GM12878 (cell line): ENCODE measurements at regions not wholly inside any gene's neighbourhood (a gene's known extent, or its start where the extent isn't known, plus 50 kb on each side); places are given as distances from the start of the nearest gene placed in this dataset.

Experiments used
- ATAC-seq: fragments of 200-7000 bp; cut with Tn5 transposase; 3 replicates; pipeline ENCODE4 v1.9.1; 2020; ENCODE audit warnings: mild to moderate bottlenecking, moderate library complexity
- BruUV-seq: library from RNA; stranded (reverse); fragments of 400-500 nt; replicated peaks from 2 replicates; lab custom pipeline; 2021; lab: Mats Ljungman, UMichigan
- CTCF ChIA-PET: fragments of 300-600 bp; sonication (Branson Sonifier 250); formaldehyde crosslinking; extraction: SDS; loops from one replicate; lab custom pipeline; 2021; ENCODE audit warnings: inconsistent platforms; lab: Yijun Ruan, JAX
- POLR2A ChIA-PET: fragments of 350-600 bp; formaldehyde crosslinking; extraction: SDS; loops from one replicate; lab custom pipeline; 2021; ENCODE audit warnings: inconsistent platforms; lab: Charles Lee
- RAD21 ChIA-PET: fragments of 300-600 bp; sonication (Branson Sonifier 250); formaldehyde crosslinking; loops from one replicate; lab custom pipeline; 2023; ENCODE audit warnings: antibody characterized with exemption; ENCODE audit not compliant: unreplicated experiment; lab: Charles Lee
- SMC1A ChIA-PET: fragments of 300-600 bp; sonication (Branson Sonifier 250); formaldehyde crosslinking; loops from one replicate; lab custom pipeline; 2023; ENCODE audit not compliant: unreplicated experiment, uncharacterized antibody; lab: Charles Lee
- DNase-seq: peaks from one replicate; pipeline ENCODE4 v3.0.0-alpha.2; 2011; ENCODE audit warnings: low read depth, low spot score
- FAIRE-seq: peaks from 3 replicates; lab custom pipeline; 2011; peaks lifted over from hg19 to GRCh38; lab: Jason Lieb, UNC
- H2AFZ ChIP-seq: 2 replicates; pipeline ENCODE4 v1.6.0; 2011; ENCODE audit warnings: low read depth, low read length, control low read depth; ENCODE audit not compliant: control insufficient read depth
- H3K27ac ChIP-seq: 2 replicates; pipeline ENCODE4 v1.5.1; 2011; ENCODE audit warnings: control low read depth; ENCODE audit not compliant: control insufficient read depth, insufficient read depth
- H3K27me3 ChIP-seq, 2 experiments: replicated peaks in 1 of 2; 2 replicates each; pipeline versions ENCODE4 v1.6.0 to v1.6.1; 2011; ENCODE audit warnings: low read length in 1 of 2; ENCODE audit not compliant: control insufficient read depth in 2 of 2, insufficient read depth in 2 of 2
- H3K36me3 ChIP-seq, 2 experiments: 2 replicates each; pipeline ENCODE4 v1.5.1; 2011; ENCODE audit warnings: low read length in 1 of 2; ENCODE audit not compliant: control insufficient read depth in 2 of 2, insufficient read depth in 2 of 2
- H3K4me1 ChIP-seq: 2 replicates; pipeline ENCODE4 v1.6.1; 2011; ENCODE audit warnings: mild to moderate bottlenecking, low read length, moderate library complexity, mixed read lengths; ENCODE audit not compliant: control insufficient read depth, insufficient read depth
- H3K4me2 ChIP-seq: 2 replicates; pipeline ENCODE4 v1.6.0; 2011; ENCODE audit warnings: control low read depth; ENCODE audit not compliant: control insufficient read depth, insufficient read depth
- H3K4me3 ChIP-seq: fragments of 200-600 bp; sonication (generic); 2 replicates; pipeline ENCODE4 v1.5.1; 2016
- H3K79me2 ChIP-seq: 2 replicates; pipeline ENCODE4 v1.6.0; 2011; ENCODE audit warnings: low read length; ENCODE audit not compliant: control insufficient read depth, insufficient read depth
- H3K9ac ChIP-seq: 2 replicates; pipeline ENCODE4 v1.8.0; 2011; ENCODE audit warnings: low read length, control low read depth, mixed read lengths; ENCODE audit not compliant: control insufficient read depth, insufficient read depth
- H3K9me3 ChIP-seq: replicated peaks from 3 replicates; pipeline ENCODE4 v1.5.1; 2011; ENCODE audit warnings: mild to moderate bottlenecking, low read length; ENCODE audit not compliant: control insufficient read depth, insufficient read depth
- H4K20me1 ChIP-seq: 2 replicates; pipeline ENCODE4 v1.6.0; 2011; ENCODE audit not compliant: control insufficient read depth, insufficient read depth
- ASH2L ChIP-seq: fragments of 300-600, 200-600 bp; sonication (generic); IDR thresholded peaks from 2 replicates; pipeline ENCODE4 v1.6.1; 2017; ENCODE audit warnings: low read depth, mild to moderate bottlenecking, borderline replicate concordance
- BCL3 ChIP-seq: IDR thresholded peaks from 2 replicates; pipeline ENCODE4 v1.6.1; 2011; ENCODE audit warnings: borderline replicate concordance, low read depth, mild to moderate bottlenecking, moderate library complexity, low read length; ENCODE audit not compliant: insufficient read depth, poor library complexity, severe bottlenecking
- E2F8 ChIP-seq: fragments of 450-650 bp; IDR thresholded peaks from 2 replicates; pipeline ENCODE4 v1.6.1; 2018; ENCODE audit warnings: mild to moderate bottlenecking, low read depth, moderate library complexity; ENCODE audit not compliant: partially characterized antibody
- EED ChIP-seq: sonication (generic); IDR thresholded peaks from 2 replicates; pipeline ENCODE4 v1.6.1; 2016; ENCODE audit warnings: antibody characterized with exemption, low read depth
- HDAC6 ChIP-seq: fragments of 200-600 bp; sonication (generic); IDR thresholded peaks from one replicate; pipeline ENCODE4 v1.8.0; 2017; ENCODE audit warnings: antibody characterized with exemption; ENCODE audit not compliant: unreplicated experiment
- IRF5 ChIP-seq: fragments of 450-650 bp; IDR thresholded peaks from 2 replicates; pipeline ENCODE4 v1.6.1; 2017; ENCODE audit warnings: borderline replicate concordance
- MEF2B ChIP-seq: fragments of 450-650 bp; IDR thresholded peaks from 2 replicates; pipeline ENCODE4 v1.6.1; 2018; ENCODE audit warnings: mild to moderate bottlenecking, moderate library complexity; ENCODE audit not compliant: partially characterized antibody, poor library complexity, severe bottlenecking
- MXI1 ChIP-seq: fragments of 150-350 bp; IDR thresholded peaks from 2 replicates; pipeline ENCODE4 v1.6.1; 2011; ENCODE audit warnings: low read depth, mild to moderate bottlenecking, inconsistent platforms, low read length, improper control_type of control experiment
- POU2F2 ChIP-seq: IDR thresholded peaks from 3 replicates; pipeline ENCODE4 v1.6.1; 2011; ENCODE audit warnings: low read depth, mild to moderate bottlenecking, low read length, borderline replicate concordance
- USF2 ChIP-seq: IDR thresholded peaks from 2 replicates; pipeline ENCODE4 v1.6.1; 2011; ENCODE audit warnings: low read depth, low read length, improper control_type of control experiment, borderline replicate concordance
- ZBTB40 ChIP-seq: fragments of 450-650 bp; IDR thresholded peaks from 2 replicates; pipeline ENCODE4 v1.6.1; 2016; ENCODE audit warnings: mild to moderate bottlenecking, moderate library complexity, borderline replicate concordance
- ZNF24 ChIP-seq: fragments of 450-650 bp; IDR thresholded peaks from 2 replicates; pipeline ENCODE4 v1.6.1; 2017; ENCODE audit warnings: antibody characterized with exemption, mild to moderate bottlenecking
- ZNF384 ChIP-seq: IDR thresholded peaks from 2 replicates; pipeline ENCODE4 v1.6.1; 2012; ENCODE audit warnings: low read depth, mild to moderate bottlenecking, low read length, improper control_type of control experiment, borderline replicate concordance
- ZZZ3 ChIP-seq: IDR thresholded peaks from 2 replicates; pipeline ENCODE4 v1.6.1; 2011; ENCODE audit warnings: low read depth; ENCODE audit not compliant: control insufficient read depth, insufficient read length
- in situ Hi-C: fragments of 300-500 bp; cut with MboI; formaldehyde crosslinking; loops from 9 replicates; pipeline ENCODE4 v1.14.3; 2018; ENCODE audit warnings: mixed read lengths
- intact Hi-C: fragments of 100-400 bp; cut with micrococcal nuclease; formaldehyde crosslinking; loops from one replicate; pipeline ENCODE4 v1.14.2; 2022; ENCODE audit not compliant: unreplicated experiment

GRCh38 chr6:54586251-54586650 lies 260.3 kb upstream of the FAM83B start:
- Histone ChIP-seq H3K4me2 (no peak overlapping the region), H3K27ac (no peak overlapping the region), H3K9me3 (no peaks in the 10 kb centered on the region), H4K20me1 (no peaks in the 10 kb centered on the region), H3K79me2 (no peaks in the 10 kb centered on the region), H3K4me3 (no peak overlapping the region), H3K27me3 (no peaks in the 10 kb centered on the region), H3K36me3 (no peaks in the 10 kb centered on the region), H3K4me1 (no peaks in the 10 kb centered on the region), H3K9ac (no peak overlapping the region), H2AFZ (no peak overlapping the region)
- DNase-seq (no peak), FAIRE-seq (no peak), ATAC-seq (no peak)
- ChIA-PET POLR2A (no interaction called here), SMC1A (interaction anchor here (1.1 kb wide), 1 partner anchor 8 kb away, joined by 3 read pairs; no protein-coding TSS in a partner anchor), RAD21 (no interaction called here), CTCF (interaction anchor here (1.1 to 1.5 kb wide), 2 partner anchors 11 to 12 kb away, joined by 3 read pairs; no protein-coding TSS in a partner anchor)
- intact Hi-C loops (no loop called here), in situ Hi-C loops (no loop called here)
- no TSS peak for BruUV-seq
- TF ChIP-seq ZBTB40 = no peak
- no peak for TF ChIP-seq HDAC6
- no peak for TF ChIP-seq BCL3
- no peak for TF ChIP-seq ASH2L
- no peak for TF ChIP-seq MXI1
- TF ChIP-seq MEF2B = no peak
- no peak for TF ChIP-seq E2F8
- no peak for TF ChIP-seq IRF5
- no peak for TF ChIP-seq ZNF384
- TF ChIP-seq USF2 = no peak
- no peak for TF ChIP-seq ZZZ3
- TF ChIP-seq POU2F2 = no peak
- no peak for TF ChIP-seq EED
- TF ChIP-seq ZNF24 = no peak
